Activated T-helper 17 cell treated with anti-CD3 and anti-CD28 coated beads, Interleukin-2, amount 50 U/mL, for 72 hours (primary cell): ENCODE measurements at regions not wholly inside any gene's neighbourhood (a gene's known extent, or its start where the extent isn't known, plus 50 kb on each side); places are given as distances from the start of the nearest gene placed in this dataset.

Source experiments
- ATAC-seq: fragments of 150-1000 bp; cut with Tn5 transposase; replicated peaks from 2 replicates; pipeline ENCODE4 v1.10.0; 2021; ENCODE audit warnings: mild to moderate bottlenecking, moderate library complexity
- H3K27ac Mint-ChIP-seq: one replicate; pipeline ENCODE4 v1.8.0; 2022; ENCODE audit warnings: mixed read lengths
- H3K27me3 Mint-ChIP-seq: one replicate; pipeline ENCODE4 v1.8.0; 2022; ENCODE audit warnings: mixed read lengths
- H3K36me3 Mint-ChIP-seq: one replicate; pipeline ENCODE4 v1.8.0; 2022; ENCODE audit warnings: low read depth, mild to moderate bottlenecking, mixed read lengths
- H3K4me1 Mint-ChIP-seq: one replicate; pipeline ENCODE4 v1.8.0; 2022; ENCODE audit warnings: mixed read lengths
- H3K4me3 Mint-ChIP-seq: one replicate; pipeline ENCODE4 v1.8.0; 2022; ENCODE audit warnings: mild to moderate bottlenecking, mixed read lengths
- H3K9me3 Mint-ChIP-seq: one replicate; pipeline ENCODE4 v1.8.0; 2022; ENCODE audit warnings: mixed read lengths

DNA sequence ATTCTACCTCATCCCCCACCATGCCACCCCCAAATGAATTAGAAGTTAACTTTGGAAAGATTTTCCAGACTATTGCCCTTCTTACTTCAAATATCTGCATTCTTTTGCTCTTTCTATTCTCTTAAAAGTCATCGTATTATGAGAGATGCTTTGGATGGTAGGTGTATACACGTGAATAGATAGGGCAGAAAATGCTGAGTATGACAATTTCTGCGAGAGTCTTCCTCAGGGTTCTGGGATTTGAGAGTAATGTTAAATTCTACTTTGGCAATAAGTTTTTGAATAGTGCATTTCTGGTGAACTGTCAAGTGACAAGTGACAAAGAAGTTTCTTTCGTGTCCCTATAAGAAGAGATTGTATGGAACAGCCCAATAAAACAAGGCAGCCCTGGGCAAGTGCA, 137.6 kb upstream of the DSEL start:
- Mint-ChIP-seq H3K4me3 (no peak overlapping the region), H3K27me3 (peaks cover 8% of the 10 kb centered on the region), H3K36me3 (no peaks in the 10 kb centered on the region), H3K27ac (no peak overlapping the region), H3K4me1 (no peaks in the 10 kb centered on the region), H3K9me3 (no peaks in the 10 kb centered on the region)
- no peak for ATAC-seq

DNA sequence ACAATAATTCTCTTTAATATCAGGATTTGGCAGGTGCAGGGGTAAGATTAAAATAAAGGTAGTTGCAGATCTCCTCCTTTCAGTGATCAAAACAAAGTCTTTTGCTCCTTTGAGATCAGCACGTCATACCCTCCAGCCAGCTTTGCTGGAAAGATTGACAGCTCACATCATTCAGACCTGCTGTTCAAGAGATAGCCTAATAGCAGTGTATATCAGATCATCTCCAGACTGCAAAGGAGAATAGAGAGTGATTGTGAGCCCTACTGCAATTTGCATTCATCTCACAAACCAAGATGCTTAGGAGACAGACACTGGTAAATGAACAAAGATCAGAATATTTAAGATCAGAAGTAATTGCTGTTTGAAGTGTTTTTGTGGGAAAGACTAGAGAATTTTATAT, 135.8 kb upstream of the DSEL start:
- Mint-ChIP-seq H3K9me3 (no peaks in the 10 kb centered on the region), H3K4me1 (no peaks in the 10 kb centered on the region), H3K36me3 (no peaks in the 10 kb centered on the region), H3K27me3 (peaks cover 8% of the 10 kb centered on the region), H3K4me3 (no peak overlapping the region), H3K27ac (no peak overlapping the region)
- no peak for ATAC-seq

DNA sequence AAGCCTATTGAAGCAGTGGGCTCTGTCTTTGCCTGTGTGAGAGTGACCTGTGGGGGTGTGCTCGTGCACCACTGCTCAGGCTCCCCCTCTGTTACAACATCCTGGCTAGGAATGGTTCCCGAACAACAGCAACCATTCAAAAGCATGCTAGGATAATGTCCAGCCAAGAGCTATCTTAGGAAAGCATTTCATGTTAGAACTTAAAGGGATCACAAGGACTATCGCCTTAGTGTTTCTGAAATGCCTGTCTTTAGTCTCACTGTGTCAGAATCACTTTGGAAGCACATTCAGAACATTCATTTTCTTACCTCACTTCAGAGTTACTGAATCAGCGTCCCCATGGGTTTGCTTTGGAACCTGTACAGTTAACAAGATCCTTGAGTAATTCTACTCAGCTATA, 134.9 kb upstream of the DSEL start:
- no peak overlapping the region for H3K27ac Mint-ChIP-seq
- H3K36me3 Mint-ChIP-seq: no peaks in the 10 kb centered on the region
- H3K4me1 Mint-ChIP-seq: no peaks in the 10 kb centered on the region
- ATAC-seq: no peak
- H3K4me3 Mint-ChIP-seq: no peak overlapping the region
- H3K9me3 Mint-ChIP-seq: no peaks in the 10 kb centered on the region
- H3K27me3 Mint-ChIP-seq: peaks cover 8% of the 10 kb centered on the region

DNA sequence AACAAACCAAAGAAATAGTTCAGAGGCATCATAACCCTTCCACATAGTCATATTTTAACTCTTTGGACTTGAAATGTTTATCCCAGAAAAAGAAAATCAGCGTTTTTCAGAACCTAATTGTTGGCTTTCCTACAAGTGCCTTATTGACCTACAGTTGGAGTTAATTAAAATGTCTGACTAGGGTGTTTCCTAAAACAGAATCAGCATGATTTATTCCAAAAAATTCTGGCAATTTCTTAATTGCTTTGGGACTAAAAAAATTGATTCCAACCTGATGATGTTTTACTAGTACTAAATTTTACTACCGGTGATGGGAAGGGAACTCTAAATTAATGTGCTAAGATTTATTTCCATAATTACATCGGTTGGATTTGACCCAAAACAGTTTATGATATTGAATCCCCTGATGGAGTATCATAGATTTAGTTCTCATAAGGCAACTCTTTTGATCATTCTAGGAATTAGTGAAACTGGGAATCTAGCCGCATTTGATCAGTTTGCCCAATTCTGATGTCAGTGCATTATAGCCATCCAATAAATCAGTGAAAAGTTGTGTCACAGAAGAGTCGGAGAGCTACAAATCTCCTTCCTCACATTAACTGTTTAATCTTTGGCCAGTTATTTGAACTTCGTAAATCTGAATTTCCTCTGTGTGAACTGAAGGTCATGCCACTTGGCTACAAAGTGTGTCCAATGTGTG, 134.3 kb upstream of the DSEL start:
- Mint-ChIP-seq H3K27ac (no peak overlapping the region), H3K4me3 (no peak overlapping the region), H3K4me1 (no peaks in the 10 kb centered on the region), H3K27me3 (peaks cover 8% of the 10 kb centered on the region), H3K36me3 (no peaks in the 10 kb centered on the region), H3K9me3 (no peaks in the 10 kb centered on the region)
- ATAC-seq: no peak

DNA sequence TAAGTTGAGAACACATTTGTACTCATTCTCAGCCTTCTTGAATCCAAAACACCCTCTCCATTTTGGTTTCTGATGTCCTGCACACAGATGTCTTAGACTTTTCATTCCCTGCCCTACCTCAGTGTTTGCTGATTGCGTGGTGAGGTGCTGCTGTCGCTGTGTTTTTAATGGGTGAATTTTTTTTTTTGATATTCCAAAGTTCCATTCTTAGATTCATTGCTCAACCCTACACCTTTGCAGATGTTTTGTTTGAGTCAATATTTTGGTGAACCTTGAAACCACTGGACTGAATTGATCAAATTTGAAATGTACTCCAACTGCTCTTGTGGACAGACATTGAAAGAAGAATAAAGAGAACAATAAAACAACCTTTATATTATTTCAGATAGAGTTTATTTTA, 130.4 kb upstream of the DSEL start:
- Mint-ChIP-seq H3K9me3 (no peaks in the 10 kb centered on the region), H3K27me3 (no peaks in the 10 kb centered on the region), H3K4me3 (no peak overlapping the region), H3K27ac (no peak overlapping the region), H3K4me1 (no peaks in the 10 kb centered on the region), H3K36me3 (no peaks in the 10 kb centered on the region)
- ATAC-seq: no peak

DNA sequence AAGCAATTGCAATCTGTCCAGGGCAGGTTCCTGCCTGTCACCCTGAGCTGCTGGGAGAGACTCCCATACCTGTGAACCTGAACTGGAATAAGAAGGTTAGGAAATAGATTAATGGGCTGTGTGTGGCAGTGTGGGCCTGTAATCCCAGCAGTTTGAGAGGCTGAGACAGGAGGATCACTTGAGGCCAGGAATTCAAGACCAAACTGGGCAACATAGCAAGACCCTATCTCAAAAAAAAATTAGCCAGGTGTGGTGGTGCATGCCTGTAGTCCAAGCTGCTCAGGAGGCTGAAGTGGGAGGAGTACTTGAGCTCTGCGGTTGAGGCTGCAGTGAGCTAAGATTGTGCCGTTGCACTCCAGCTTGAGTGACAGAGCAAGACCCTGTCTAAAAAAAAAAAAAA, 127.7 kb upstream of the DSEL start:
- Mint-ChIP-seq H3K27me3 (no peaks in the 10 kb centered on the region), H3K27ac (no peak overlapping the region), H3K4me3 (no peak overlapping the region), H3K4me1 (no peaks in the 10 kb centered on the region), H3K36me3 (no peaks in the 10 kb centered on the region), H3K9me3 (no peaks in the 10 kb centered on the region)
- ATAC-seq: no peak

DNA sequence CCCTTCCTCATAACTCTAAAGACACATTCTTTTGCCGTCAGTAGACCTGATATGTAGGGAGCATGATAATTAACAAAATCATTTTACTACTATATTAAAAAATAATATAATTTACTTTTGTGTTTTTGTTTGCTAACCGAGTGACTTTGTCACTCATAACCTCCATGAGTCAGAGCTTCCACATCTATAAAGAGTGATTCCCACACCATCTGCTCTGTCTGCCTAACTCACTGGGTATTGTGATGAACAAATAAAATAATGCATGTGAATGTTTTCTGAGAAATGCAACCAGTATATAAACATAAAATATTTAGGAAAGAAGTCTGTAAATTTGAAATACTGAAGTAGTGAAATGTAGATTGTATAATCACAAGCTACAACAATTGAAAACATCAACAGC, 123.4 kb upstream of the DSEL start:
- ATAC-seq: no peak
- no peaks in the 10 kb centered on the region for H3K4me1 Mint-ChIP-seq
- no peaks in the 10 kb centered on the region for H3K9me3 Mint-ChIP-seq

DNA sequence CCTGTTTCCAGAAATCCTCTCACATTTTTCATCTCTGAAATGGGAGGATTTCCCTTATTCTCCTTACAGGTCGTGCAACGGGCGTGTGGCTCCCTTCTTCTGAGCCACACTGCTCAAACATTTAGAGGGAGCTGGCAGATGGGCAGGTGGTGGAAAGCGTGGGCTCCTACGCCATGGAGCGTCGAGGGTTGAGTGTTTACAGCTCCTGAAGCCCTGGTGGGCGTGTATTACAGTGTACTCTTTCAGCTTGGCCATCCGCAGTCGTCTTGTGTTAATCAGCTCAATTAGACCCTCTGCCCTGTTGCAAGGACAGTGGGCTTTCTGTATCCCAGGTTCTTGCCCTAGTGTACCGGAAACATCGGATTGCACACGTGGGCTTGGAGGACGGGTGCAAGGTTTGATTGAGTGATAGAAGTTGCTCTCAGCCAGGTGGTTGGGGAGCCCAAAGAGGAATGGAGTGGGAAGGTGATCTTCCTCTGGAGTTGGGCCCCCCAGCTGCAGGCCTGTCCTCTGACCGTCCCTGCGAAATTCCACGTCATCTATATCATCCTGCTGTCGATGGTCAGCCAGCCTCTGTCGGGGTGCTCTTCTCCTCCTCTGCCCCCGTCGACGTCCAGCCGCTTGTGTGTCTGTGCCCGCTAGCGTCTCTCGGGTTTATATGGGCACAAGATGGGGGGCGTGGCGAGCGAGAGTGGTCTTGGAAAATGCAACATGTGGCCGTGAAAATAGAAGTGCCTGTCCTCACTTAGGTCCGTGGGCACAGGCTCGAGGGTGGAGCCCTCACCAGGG, 120.3 kb upstream of the DSEL start:
- Mint-ChIP-seq H3K36me3 (no peaks in the 10 kb centered on the region), H3K27me3 (peaks cover 7% of the 10 kb centered on the region), H3K4me1 (no peaks in the 10 kb centered on the region), H3K9me3 (no peaks in the 10 kb centered on the region), H3K27ac (no peak overlapping the region), H3K4me3 (no peak overlapping the region)
- no peak for ATAC-seq

More for the DNA sequence above, 123.4 kb upstream of the DSEL start:
- Mint-ChIP-seq H3K27me3 (peaks cover 7% of the 10 kb centered on the region), H3K27ac (no peak overlapping the region), H3K36me3 (no peaks in the 10 kb centered on the region), H3K4me3 (no peak overlapping the region)

DNA sequence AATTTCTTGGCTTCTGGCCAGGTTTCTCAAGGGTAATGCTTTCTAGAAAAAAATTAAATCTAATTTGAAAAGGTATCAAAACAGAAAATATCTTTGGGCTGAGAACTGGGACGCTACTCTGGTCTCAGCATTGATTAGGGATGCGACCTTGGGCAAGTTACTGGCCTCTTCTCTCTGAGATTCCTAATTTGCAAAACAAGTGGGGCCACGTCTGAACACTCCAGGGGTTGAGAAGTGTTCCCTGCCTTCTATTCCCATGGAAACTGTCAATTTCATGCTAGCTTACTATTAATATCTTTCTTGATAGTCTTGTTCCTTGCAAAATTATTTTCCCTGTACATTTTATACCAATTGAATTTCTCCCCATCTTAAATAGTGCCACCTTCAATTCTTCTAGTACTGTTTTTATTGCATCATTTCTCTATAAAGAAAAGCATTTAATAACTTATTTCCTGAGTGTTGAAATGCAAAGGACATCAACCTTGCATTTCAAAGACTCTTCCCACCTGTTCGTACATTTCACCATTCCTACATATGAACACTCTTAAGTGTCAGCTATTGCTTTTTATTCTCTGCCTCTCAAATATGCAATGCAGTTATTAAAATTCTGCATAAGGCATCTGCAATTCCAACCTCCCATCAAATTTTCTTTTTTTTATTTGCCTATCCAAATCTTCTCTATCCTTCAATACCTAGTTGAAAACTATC, 118.3 kb upstream of the DSEL start:
- Mint-ChIP-seq H3K4me3 (no peak overlapping the region), H3K9me3 (no peaks in the 10 kb centered on the region), H3K27me3 (peaks cover 7% of the 10 kb centered on the region), H3K4me1 (no peaks in the 10 kb centered on the region), H3K27ac (no peak overlapping the region), H3K36me3 (no peaks in the 10 kb centered on the region)
- ATAC-seq: no peak

DNA sequence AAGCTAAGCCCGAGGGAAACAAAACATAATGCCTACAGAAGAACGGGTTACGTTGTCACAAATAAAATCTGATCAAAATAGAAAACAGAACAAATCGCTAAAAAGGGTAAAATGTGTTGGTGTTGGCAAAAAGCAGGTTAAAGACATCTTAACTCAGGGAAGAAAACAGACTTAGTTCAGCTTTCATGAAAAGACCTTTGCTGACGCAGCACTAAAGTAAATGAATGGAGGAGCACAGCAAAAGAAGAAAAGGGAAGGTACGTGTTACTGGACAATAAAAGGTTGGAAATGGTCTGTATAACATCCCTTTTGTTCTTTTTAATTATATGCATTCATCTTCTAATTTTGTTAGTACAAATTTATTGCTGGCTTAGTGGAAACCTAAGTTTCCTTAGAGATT, 117.4 kb upstream of the DSEL start:
- H3K9me3 Mint-ChIP-seq: no peaks in the 10 kb centered on the region
- no peaks in the 10 kb centered on the region for H3K4me1 Mint-ChIP-seq
- H3K36me3 Mint-ChIP-seq: no peaks in the 10 kb centered on the region
- peaks cover 6% of the 10 kb centered on the region for H3K27me3 Mint-ChIP-seq
- ATAC-seq: no peak
- H3K4me3 Mint-ChIP-seq: no peak overlapping the region
- no peak overlapping the region for H3K27ac Mint-ChIP-seq

DNA sequence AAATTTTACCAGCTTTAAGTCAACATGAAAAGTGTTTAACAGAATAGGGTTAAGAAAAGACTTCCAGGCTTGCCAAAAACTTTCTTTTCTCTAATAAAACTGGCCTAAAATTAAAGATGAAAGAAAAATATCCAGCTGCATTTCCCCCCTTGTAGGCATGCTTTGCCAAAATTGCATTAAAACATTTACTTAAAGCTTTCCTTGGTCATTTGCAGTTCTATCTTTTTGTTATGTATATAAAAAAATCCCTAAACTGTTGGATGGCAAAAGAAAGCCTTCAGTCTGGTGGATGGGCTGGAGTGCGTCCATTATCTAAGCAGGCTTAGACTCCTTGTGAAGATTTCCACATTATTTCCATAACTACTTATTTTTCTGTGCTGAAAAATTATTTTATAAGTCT, 105.4 kb upstream of the DSEL start:
- H3K4me3 Mint-ChIP-seq: no peak overlapping the region
- H3K36me3 Mint-ChIP-seq: no peaks in the 10 kb centered on the region
- no peaks in the 10 kb centered on the region for H3K4me1 Mint-ChIP-seq
- no peaks in the 10 kb centered on the region for H3K9me3 Mint-ChIP-seq
- peaks cover 12% of the 10 kb centered on the region for H3K27me3 Mint-ChIP-seq
- H3K27ac Mint-ChIP-seq: no peak overlapping the region
- no peak for ATAC-seq

DNA sequence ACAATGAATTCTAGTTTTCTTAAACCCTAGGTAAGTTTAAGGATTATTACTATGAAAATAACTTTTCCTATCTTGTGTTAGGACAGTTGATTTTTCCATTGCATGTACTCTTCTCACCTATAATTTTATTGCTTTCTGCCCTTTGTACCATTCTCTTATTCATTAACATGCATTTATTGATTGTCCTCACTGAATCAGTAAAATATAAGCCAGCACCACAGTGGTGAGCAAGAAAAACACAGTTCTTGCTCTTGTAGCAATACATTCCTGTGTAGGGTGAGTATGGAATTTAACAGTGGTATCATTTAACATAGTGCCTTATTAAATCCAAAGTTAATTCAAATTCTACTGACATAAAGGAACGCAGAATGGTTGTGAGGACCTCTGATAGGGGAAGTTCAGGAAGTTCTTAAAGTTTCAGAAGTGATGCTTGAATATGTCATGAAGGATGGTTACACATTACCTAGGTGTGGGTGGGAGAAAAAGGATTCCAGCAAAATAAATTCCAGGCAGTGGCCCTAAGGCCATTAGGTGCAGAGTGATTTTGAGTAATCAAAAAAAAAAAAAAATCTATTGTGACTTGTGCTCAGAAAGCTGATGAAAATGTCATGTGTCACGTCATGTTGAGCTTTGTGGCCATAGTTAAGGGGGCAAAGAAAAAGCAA, 104.7 kb upstream of the DSEL start:
- ATAC-seq: no peak
- no peaks in the 10 kb centered on the region for H3K36me3 Mint-ChIP-seq
- no peak overlapping the region for H3K4me3 Mint-ChIP-seq

DNA sequence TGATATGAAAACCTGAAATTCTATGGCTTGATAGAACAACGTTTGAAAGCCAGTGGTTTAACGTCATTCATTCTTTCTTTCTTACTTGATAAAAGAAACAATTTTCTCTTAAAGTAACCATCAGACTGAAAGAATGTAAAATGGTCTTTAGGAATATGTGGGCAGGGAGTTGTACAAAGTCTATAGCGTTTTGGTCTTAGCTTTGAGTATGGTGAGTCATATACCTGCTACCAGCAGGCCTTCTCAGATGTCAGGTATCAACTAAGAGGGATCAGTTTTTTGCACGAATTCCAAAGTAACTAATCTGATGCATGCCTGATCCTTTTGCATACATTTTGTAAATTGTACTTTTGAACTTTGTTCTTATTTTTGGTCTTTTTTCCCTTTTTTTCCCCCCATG, 101.5 kb upstream of the DSEL start:
- Mint-ChIP-seq H3K36me3 (no peaks in the 10 kb centered on the region), H3K4me1 (no peaks in the 10 kb centered on the region), H3K4me3 (no peak overlapping the region), H3K27ac (no peak overlapping the region), H3K9me3 (no peaks in the 10 kb centered on the region), H3K27me3 (peaks cover 9% of the 10 kb centered on the region)
- no peak for ATAC-seq

More for the DNA sequence above, 104.7 kb upstream of the DSEL start:
- no peaks in the 10 kb centered on the region for H3K9me3 Mint-ChIP-seq
- no peaks in the 10 kb centered on the region for H3K4me1 Mint-ChIP-seq
- H3K27ac Mint-ChIP-seq: no peak overlapping the region
- H3K27me3 Mint-ChIP-seq: peaks cover 12% of the 10 kb centered on the region

DNA sequence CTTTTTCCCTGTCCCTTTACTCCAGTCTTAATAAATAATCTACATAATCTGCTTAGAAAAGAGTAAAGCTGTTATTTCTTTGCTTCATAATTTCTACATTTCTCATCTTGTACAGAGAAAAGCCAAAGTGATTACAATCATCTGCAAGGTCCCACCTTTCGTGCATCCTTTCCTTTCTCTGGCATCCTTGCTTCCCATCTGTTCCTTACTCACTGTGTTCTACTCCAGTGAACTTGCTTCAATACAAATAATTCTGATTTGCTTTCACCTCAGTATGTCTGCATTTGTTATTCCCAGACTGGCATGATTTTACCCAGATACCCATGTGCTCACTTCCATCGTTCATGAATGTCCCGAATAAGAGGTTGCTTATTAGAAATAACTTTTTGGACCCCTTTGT, 99.4 kb upstream of the DSEL start:
- Mint-ChIP-seq H3K27ac (no peak overlapping the region), H3K4me1 (no peaks in the 10 kb centered on the region), H3K9me3 (no peaks in the 10 kb centered on the region), H3K4me3 (no peak overlapping the region), H3K27me3 (no peaks in the 10 kb centered on the region), H3K36me3 (no peaks in the 10 kb centered on the region)
- no peak for ATAC-seq
